ENCODE measurements at regions not wholly inside any gene's neighbourhood (a gene's known extent, or its start where the extent isn't known, plus 50 kb on each side); places are given as distances from the start of the nearest gene placed in this dataset.
A peak's percentile ranks its signal among the peaks of the same experiment; 100 is the strongest.

- no peak for DNase-seq (ENCODE audit: insufficient read length, low spot score, missing footprints)
- H3K27ac ChIP-seq (ENCODE audit: low read depth, low read length): peak overlapping the region; percentile 51
- H3K4me1 ChIP-seq (ENCODE audit: insufficient read depth, low read length): peaks cover 26% of the 10 kb centered on the region
- H3K27me3 ChIP-seq (ENCODE audit: insufficient read depth, low read length): no peaks in the 10 kb centered on the region
- peak overlapping the region; percentile 90 for H2AFZ ChIP-seq (ENCODE audit: low read length)
- H3K36me3 ChIP-seq (ENCODE audit: insufficient read depth, low read length): no peaks in the 10 kb centered on the region
- H3K4me2 ChIP-seq (ENCODE audit: insufficient read depth, low read length): peak overlapping the region; percentile 18
- no peaks in the 10 kb centered on the region for H4K20me1 ChIP-seq (ENCODE audit: insufficient read depth, low read length)
- TF ChIP-seq CTCF (IDR thresholded peaks at IDR 0.05; ENCODE audit: extremely low read depth, low read depth, low read length): no peak
- no peaks in the 10 kb centered on the region for H3K79me2 ChIP-seq (ENCODE audit: insufficient read depth, low read length)
- no peaks in the 10 kb centered on the region for H3K9me3 ChIP-seq (ENCODE audit: low read depth, low read length)
- H3K4me3 ChIP-seq (ENCODE audit: insufficient read depth, low read length): no peak overlapping the region
Measured at GRCh38 chr1:67889466-67889865, 56.2 kb upstream of the GNG12 start.

- no peaks in the 10 kb centered on the region for H4K20me1 ChIP-seq (ENCODE audit: insufficient read depth, low read length)
- TF ChIP-seq CTCF (IDR thresholded peaks at IDR 0.05; ENCODE audit: extremely low read depth, low read depth, low read length): no peak
- peak overlapping the region; percentile 52 for H3K4me2 ChIP-seq (ENCODE audit: insufficient read depth, low read length)
- H2AFZ ChIP-seq (ENCODE audit: low read length): peak overlapping the region; percentile 90
- H3K27ac ChIP-seq (ENCODE audit: low read depth, low read length): peak overlapping the region; percentile 40
- no peaks in the 10 kb centered on the region for H3K27me3 ChIP-seq (ENCODE audit: insufficient read depth, low read length)
- H3K79me2 ChIP-seq (ENCODE audit: insufficient read depth, low read length): no peaks in the 10 kb centered on the region
- no peaks in the 10 kb centered on the region for H3K36me3 ChIP-seq (ENCODE audit: insufficient read depth, low read length)
- no peaks in the 10 kb centered on the region for H3K9me3 ChIP-seq (ENCODE audit: low read depth, low read length)
- peaks cover 30% of the 10 kb centered on the region for H3K4me1 ChIP-seq (ENCODE audit: insufficient read depth, low read length)
- H3K4me3 ChIP-seq (ENCODE audit: insufficient read depth, low read length): no peak overlapping the region
- peak; percentile 46 for DNase-seq (ENCODE audit: insufficient read length, low spot score, missing footprints)
Measured at GRCh38 chr1:67888216-67889106, 55.2 kb upstream of the GNG12 start.

GRCh38 chr1:67887146-67887545 lies 53.9 kb upstream of the GNG12 start:
- no peaks in the 10 kb centered on the region for H3K27me3 ChIP-seq (ENCODE audit: insufficient read depth, low read length)
- H3K4me1 ChIP-seq (ENCODE audit: insufficient read depth, low read length): peaks cover 32% of the 10 kb centered on the region
- H3K79me2 ChIP-seq (ENCODE audit: insufficient read depth, low read length): no peaks in the 10 kb centered on the region
- no peaks in the 10 kb centered on the region for H3K9me3 ChIP-seq (ENCODE audit: low read depth, low read length)
- no peak for DNase-seq (ENCODE audit: insufficient read length, low spot score, missing footprints)
- H4K20me1 ChIP-seq (ENCODE audit: insufficient read depth, low read length): no peaks in the 10 kb centered on the region
- H3K27ac ChIP-seq (ENCODE audit: low read depth, low read length): no peak overlapping the region
- no peak overlapping the region for H3K4me2 ChIP-seq (ENCODE audit: insufficient read depth, low read length)
- no peak for TF ChIP-seq CTCF (IDR thresholded peaks at IDR 0.05; ENCODE audit: extremely low read depth, low read depth, low read length)
- H3K36me3 ChIP-seq (ENCODE audit: insufficient read depth, low read length): no peaks in the 10 kb centered on the region
- no peak overlapping the region for H2AFZ ChIP-seq (ENCODE audit: low read length)
- H3K4me3 ChIP-seq (ENCODE audit: insufficient read depth, low read length): no peak overlapping the region

GRCh38 chr1:67886076-67886475 lies 52.8 kb upstream of the GNG12 start:
- TF ChIP-seq CTCF (IDR thresholded peaks at IDR 0.05; ENCODE audit: extremely low read depth, low read depth, low read length): no peak
- no peaks in the 10 kb centered on the region for H3K9me3 ChIP-seq (ENCODE audit: low read depth, low read length)
- H3K4me2 ChIP-seq (ENCODE audit: insufficient read depth, low read length): no peak overlapping the region
- H3K4me1 ChIP-seq (ENCODE audit: insufficient read depth, low read length): peaks cover 32% of the 10 kb centered on the region
- no peak overlapping the region for H3K27ac ChIP-seq (ENCODE audit: low read depth, low read length)
- H3K36me3 ChIP-seq (ENCODE audit: insufficient read depth, low read length): no peaks in the 10 kb centered on the region
- no peak overlapping the region for H2AFZ ChIP-seq (ENCODE audit: low read length)
- no peak for DNase-seq (ENCODE audit: insufficient read length, low spot score, missing footprints)
- no peaks in the 10 kb centered on the region for H3K27me3 ChIP-seq (ENCODE audit: insufficient read depth, low read length)
- no peak overlapping the region for H3K4me3 ChIP-seq (ENCODE audit: insufficient read depth, low read length)
- no peaks in the 10 kb centered on the region for H4K20me1 ChIP-seq (ENCODE audit: insufficient read depth, low read length)
- H3K79me2 ChIP-seq (ENCODE audit: insufficient read depth, low read length): no peaks in the 10 kb centered on the region

Data from osteoblast (primary cell).